Suprapubic skin (tissue), 4 donors: ENCODE measurements at regions not wholly inside any gene's neighbourhood (a gene's known extent, or its start where the extent isn't known, plus 50 kb on each side); places are given as distances from the start of the nearest gene placed in this dataset.

ENCODE experiments used
- DNase-seq, 2 donors: peaks; one replicate each; pipeline ENCODE4 v3.0.0-alpha.2; 2019; ENCODE audit warnings: low spot score in 2 of 2
- H3K27ac ChIP-seq: fragments of 200-600 bp; sonication (generic); one replicate; pipeline ENCODE4 v1.5.1; 2019
- H3K27me3 ChIP-seq: fragments of 200-600 bp; sonication (generic); one replicate; pipeline ENCODE4 v1.5.1; 2019
- H3K36me3 ChIP-seq: fragments of 200-600 bp; sonication (generic); one replicate; pipeline ENCODE4 v1.5.1; 2019
- H3K4me1 ChIP-seq: fragments of 200-600 bp; sonication (generic); one replicate; pipeline ENCODE4 v1.5.1; 2019
- H3K4me3 ChIP-seq: fragments of 200-600 bp; sonication (generic); one replicate; pipeline ENCODE4 v1.5.1; 2019; ENCODE audit warnings: mild to moderate bottlenecking
- H3K9me3 ChIP-seq: fragments of 200-600 bp; sonication (generic); one replicate; pipeline ENCODE4 v1.5.1; 2019
- CTCF ChIP-seq, 2 donors: fragments of 200-600 bp in 1 of 2; fragments of 450-650 bp in 1 of 2; sonication (generic) in 1 of 2; IDR thresholded peaks; one replicate each; pipeline ENCODE4 v1.5.1; 2016 to 2019; ENCODE audit warnings: antibody characterized with exemption in 2 of 2, mild to moderate bottlenecking in 1 of 2, moderate library complexity in 1 of 2
- EP300 ChIP-seq: sonication (generic); formaldehyde crosslinking; IDR thresholded peaks from one replicate; pipeline ENCODE4 v1.6.1; 2017; ENCODE audit warnings: antibody characterized with exemption
- POLR2A ChIP-seq, 2 donors: fragments of 450-650 bp; IDR thresholded peaks; one replicate each; pipeline ENCODE4 v1.6.1; 2017; ENCODE audit warnings: antibody characterized with exemption in 2 of 2, mild to moderate bottlenecking in 2 of 2, moderate library complexity in 2 of 2
- POLR2AphosphoS5 ChIP-seq, 3 donors: sonication (generic); formaldehyde crosslinking; IDR thresholded peaks; one replicate each; pipeline ENCODE4 v1.6.1; 2017; ENCODE audit warnings: antibody characterized with exemption in 3 of 3
- WGBS: methylation state at CpG from one replicate; pipeline ENCODE4 v1.1.5; 2018; 5-methylcytosine and 5-hydroxymethylcytosine counted together

GRCh38 chr2:172225786-172226185 is 123.1 kb upstream of the DLX2 start:
- H3K4me1 ChIP-seq: peaks cover 41% of the 10 kb centered on the region

GRCh38 chr2:172226244-172227061 is 123.8 kb upstream of the DLX2 start:
- peaks cover 48% of the 10 kb centered on the region for H3K4me1 ChIP-seq
- H3K27me3 ChIP-seq: no peaks in the 10 kb centered on the region
- 62% methylated on average over 9 of the region's 9 CpGs for WGBS
- TF ChIP-seq POLR2A (IDR thresholded peaks at IDR 0.05): no peak
- no peak for TF ChIP-seq EP300
- TF ChIP-seq POLR2AphosphoS5 (IDR thresholded peaks at IDR 0.05): no peak
- peak in 1 of 2 donors; percentile 29 for TF ChIP-seq CTCF (IDR thresholded peaks at IDR 0.05)
- H3K4me3 ChIP-seq: no peak overlapping the region
- no peak for DNase-seq
- no peak overlapping the region for H3K27ac ChIP-seq
- H3K9me3 ChIP-seq: no peaks in the 10 kb centered on the region
- H3K36me3 ChIP-seq: no peaks in the 10 kb centered on the region

More at GRCh38 chr2:172225786-172226185, 123.1 kb upstream of the DLX2 start:
- no peak for TF ChIP-seq POLR2AphosphoS5 (IDR thresholded peaks at IDR 0.05)
- Histone ChIP-seq H3K4me3 (no peak overlapping the region), H3K36me3 (no peaks in the 10 kb centered on the region), H3K27ac (no peak overlapping the region), H3K9me3 (no peaks in the 10 kb centered on the region), H3K27me3 (no peaks in the 10 kb centered on the region)
- DNase-seq: no peak
- WGBS: 92% methylated on average over 3 of the region's 3 CpGs

- Histone ChIP-seq H3K4me1 (peaks cover 59% of the 10 kb centered on the region), H3K27me3 (no peaks in the 10 kb centered on the region), H3K9me3 (no peaks in the 10 kb centered on the region), H3K36me3 (no peaks in the 10 kb centered on the region), H3K4me3 (no peak overlapping the region), H3K27ac (peak overlapping the region; percentile 88)
- no peak for DNase-seq
- no peak for TF ChIP-seq EP300
- TF ChIP-seq POLR2A (IDR thresholded peaks at IDR 0.05): no peak
- no peak for TF ChIP-seq POLR2AphosphoS5 (IDR thresholded peaks at IDR 0.05)
- TF ChIP-seq CTCF (IDR thresholded peaks at IDR 0.05): no peak
- 46% methylated on average over 4 of the region's 4 CpGs for WGBS
Observed at GRCh38 chr2:172227719-172228118, 125.0 kb upstream of the DLX2 start.

- no peak for DNase-seq
- Histone ChIP-seq H3K27ac (peak overlapping the region; percentile 88), H3K27me3 (no peaks in the 10 kb centered on the region), H3K36me3 (no peaks in the 10 kb centered on the region), H3K4me1 (peaks cover 60% of the 10 kb centered on the region), H3K9me3 (no peaks in the 10 kb centered on the region), H3K4me3 (no peak overlapping the region)
- TF ChIP-seq POLR2A (IDR thresholded peaks at IDR 0.05) (no peak), POLR2AphosphoS5 (IDR thresholded peaks at IDR 0.05) (peak in 1 of 3 donors; percentile 5)
- WGBS: 37% methylated on average over 10 of the region's 10 CpGs
Observed at GRCh38 chr2:172228177-172228808, 125.6 kb upstream of the DLX2 start.

- peaks cover 6% of the 10 kb centered on the region for H3K27me3 ChIP-seq
- no peak for DNase-seq
- no peak overlapping the region for H3K4me3 ChIP-seq
- WGBS: 41% methylated on average over 4 of the region's 4 CpGs
- H3K4me1 ChIP-seq: peaks cover 66% of the 10 kb centered on the region
- no peaks in the 10 kb centered on the region for H3K9me3 ChIP-seq
- H3K36me3 ChIP-seq: no peaks in the 10 kb centered on the region
- peak overlapping the region; percentile 88 for H3K27ac ChIP-seq
- no peak for TF ChIP-seq EP300
- TF ChIP-seq POLR2AphosphoS5 (IDR thresholded peaks at IDR 0.05): no peak
- TF ChIP-seq POLR2A (IDR thresholded peaks at IDR 0.05): no peak
- TF ChIP-seq CTCF (IDR thresholded peaks at IDR 0.05): no peak
Observed at GRCh38 chr2:172229125-172229524, 126.4 kb upstream of the DLX2 start.

GRCh38 chr2:172230332-172230888 is 127.7 kb upstream of the DLX2 start:
- H3K27ac ChIP-seq: peak overlapping the region; percentile 88
- peaks cover 19% of the 10 kb centered on the region for H3K27me3 ChIP-seq
- no peak overlapping the region for H3K4me3 ChIP-seq
- no peak for TF ChIP-seq CTCF (IDR thresholded peaks at IDR 0.05)
- TF ChIP-seq POLR2AphosphoS5 (IDR thresholded peaks at IDR 0.05): peak in 1 of 3 donors; percentile 23
- DNase-seq: no peak
- no peaks in the 10 kb centered on the region for H3K9me3 ChIP-seq
- no peaks in the 10 kb centered on the region for H3K36me3 ChIP-seq
- WGBS: 58% methylated on average over 5 of the region's 5 CpGs
- H3K4me1 ChIP-seq: peaks cover 78% of the 10 kb centered on the region
